Omental fat pad (tissue), 3 donors: ENCODE measurements at regions not wholly inside any gene's neighbourhood (a gene's known extent, or its start where the extent isn't known, plus 50 kb on each side); places are given as distances from the start of the nearest gene placed in this dataset.
"Not testable (repeated sequence)": the region's sequence is repeated elsewhere in the genome, so short reads cannot be mapped to it uniquely, and the experiment has no call there.

Experiments used
- ATAC-seq: fragments of 150-250 bp; one replicate; pipeline ENCODE4 v1.9.1; 2016; ENCODE audit warnings: mild to moderate bottlenecking, moderate library complexity; ENCODE audit not compliant: low FRiP score
- DNase-seq: peaks from one replicate; pipeline ENCODE4 v3.0.0-alpha.2; 2019; ENCODE audit warnings: low spot score
- TF ChIP-seq, protein P1 (sequence below), 3 donors: fragments of 450-650 bp; IDR thresholded peaks; one replicate each; pipeline ENCODE4 v1.5.1; 2016 to 2017; ENCODE audit warnings: antibody characterized with exemption in 3 of 3, mild to moderate bottlenecking in 3 of 3, moderate library complexity in 2 of 3

DNA sequence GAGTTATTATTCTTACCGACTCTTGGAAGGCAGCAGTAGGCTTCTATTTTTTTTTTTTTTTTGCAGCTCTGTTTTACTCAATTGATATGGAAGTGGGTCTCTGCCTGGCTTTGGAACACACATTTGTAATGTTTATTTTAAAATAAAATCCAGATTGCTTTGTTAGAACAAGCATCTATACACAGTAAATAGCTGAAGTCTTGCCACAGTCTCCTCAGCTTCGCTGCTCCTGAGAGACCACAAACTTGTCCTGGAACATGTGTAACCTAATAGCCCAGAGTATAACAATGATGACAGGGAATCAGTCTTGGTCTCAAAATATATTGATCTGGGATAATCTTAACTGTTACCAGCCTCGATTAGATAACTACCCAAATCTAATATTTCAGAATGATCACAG is 299.8 kb upstream of the NOX3 start:
- ATAC-seq (no peak), DNase-seq (no peak)
- TF ChIP-seq, protein P1, sequence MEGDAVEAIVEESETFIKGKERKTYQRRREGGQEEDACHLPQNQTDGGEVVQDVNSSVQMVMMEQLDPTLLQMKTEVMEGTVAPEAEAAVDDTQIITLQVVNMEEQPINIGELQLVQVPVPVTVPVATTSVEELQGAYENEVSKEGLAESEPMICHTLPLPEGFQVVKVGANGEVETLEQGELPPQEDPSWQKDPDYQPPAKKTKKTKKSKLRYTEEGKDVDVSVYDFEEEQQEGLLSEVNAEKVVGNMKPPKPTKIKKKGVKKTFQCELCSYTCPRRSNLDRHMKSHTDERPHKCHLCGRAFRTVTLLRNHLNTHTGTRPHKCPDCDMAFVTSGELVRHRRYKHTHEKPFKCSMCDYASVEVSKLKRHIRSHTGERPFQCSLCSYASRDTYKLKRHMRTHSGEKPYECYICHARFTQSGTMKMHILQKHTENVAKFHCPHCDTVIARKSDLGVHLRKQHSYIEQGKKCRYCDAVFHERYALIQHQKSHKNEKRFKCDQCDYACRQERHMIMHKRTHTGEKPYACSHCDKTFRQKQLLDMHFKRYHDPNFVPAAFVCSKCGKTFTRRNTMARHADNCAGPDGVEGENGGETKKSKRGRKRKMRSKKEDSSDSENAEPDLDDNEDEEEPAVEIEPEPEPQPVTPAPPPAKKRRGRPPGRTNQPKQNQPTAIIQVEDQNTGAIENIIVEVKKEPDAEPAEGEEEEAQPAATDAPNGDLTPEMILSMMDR (IDR thresholded peaks at IDR 0.05), result no peak

DNA sequence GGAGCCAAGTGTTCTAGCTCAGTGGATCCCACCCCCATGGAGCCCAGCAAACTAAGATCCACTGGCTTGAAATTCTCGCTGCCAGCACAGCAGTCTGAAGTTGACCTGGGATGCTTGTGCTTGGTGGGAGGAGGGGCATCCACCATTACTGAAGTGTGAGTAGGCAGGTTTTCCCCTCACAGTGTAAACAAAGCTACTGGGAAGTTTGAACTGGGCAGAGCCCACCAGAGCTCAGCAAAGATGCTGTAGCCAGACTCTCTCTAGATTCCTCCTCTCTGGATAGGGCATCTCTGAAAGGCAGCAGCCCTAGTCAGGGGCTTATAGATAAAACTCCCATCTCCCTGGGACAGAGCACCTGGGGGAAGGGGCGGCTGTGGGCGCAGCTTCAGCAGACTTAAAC is 293.1 kb upstream of the NOX3 start:
- DNase-seq, ATAC-seq: not testable (repeated sequence)

DNA sequence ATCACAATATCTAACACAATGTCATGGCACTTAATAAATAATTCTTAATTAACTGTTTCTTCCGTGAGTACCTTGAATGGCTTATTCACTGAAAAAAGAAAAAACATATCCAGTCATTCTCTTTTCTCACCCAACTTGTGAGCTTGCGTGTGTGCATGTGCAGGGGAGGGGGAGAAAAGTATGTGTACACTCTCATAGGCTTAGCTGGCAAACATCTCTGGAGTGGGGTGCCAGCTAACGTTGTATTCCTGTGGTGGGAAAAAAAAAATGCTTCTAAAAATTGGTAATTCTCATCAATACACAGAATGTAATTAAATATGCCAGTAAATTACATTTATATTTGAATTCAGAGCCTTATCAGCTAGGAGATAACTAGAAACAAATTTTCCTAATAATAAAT is 291.9 kb upstream of the NOX3 start:
- ATAC-seq (no peak), DNase-seq (no peak)
- TF ChIP-seq, protein P1 (IDR thresholded peaks at IDR 0.05), result no peak

DNA sequence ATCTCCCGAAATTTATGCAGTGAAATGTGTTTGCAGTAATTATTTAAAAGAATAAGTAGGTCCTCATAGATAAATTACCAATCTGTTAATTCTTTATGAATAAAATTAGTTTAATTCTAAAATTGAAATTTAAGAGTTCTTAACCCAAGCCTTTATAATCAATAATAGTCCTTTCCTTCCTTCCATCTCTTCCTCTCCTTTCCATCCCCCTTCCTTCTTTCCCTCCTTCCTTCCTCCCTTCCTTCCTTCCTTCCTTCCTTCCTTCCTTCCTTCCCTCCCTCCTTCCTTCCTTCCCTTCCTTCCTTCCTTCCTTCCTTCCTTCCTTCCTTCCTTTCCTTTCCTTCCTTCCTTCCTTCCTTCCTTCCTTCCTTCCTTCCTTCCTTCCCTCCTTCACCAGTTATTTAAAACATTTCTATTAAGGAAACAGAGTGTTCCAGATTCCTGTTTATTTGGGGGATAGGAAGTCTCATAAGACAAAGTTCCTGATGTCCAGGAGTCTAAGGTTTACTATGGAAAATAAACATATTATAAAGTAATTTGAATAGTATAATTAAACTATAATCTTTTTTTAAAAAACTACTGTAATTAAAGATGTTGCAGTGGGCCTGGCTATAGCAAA is 285.3 kb upstream of the NOX3 start:
- TF ChIP-seq, protein P1 (IDR thresholded peaks at IDR 0.05), result no peak
- DNase-seq (no peak), ATAC-seq (no peak)

DNA sequence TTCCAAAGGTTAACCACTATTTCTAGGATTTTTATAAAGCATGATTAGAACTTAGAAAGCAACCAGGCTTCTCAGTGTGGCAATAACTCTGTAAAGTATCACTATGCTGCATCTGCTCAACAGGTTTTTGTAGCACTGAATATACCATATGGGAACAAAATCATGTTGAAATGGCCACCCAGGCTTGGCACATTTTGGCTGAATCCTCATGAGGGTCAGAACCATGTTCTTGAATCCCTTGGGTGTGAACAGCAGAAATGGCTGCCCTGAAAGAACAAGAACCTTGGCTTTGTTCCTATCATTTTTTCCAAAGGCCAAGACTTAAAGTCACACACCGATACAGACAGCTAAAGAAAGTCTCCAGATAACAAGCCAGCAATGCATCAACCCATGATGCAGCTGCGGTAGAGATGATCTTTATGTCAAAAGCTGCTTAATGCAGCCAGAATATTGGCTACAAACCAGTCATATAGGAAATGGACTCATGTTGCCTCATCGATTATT is 283.0 kb upstream of the NOX3 start:
- ATAC-seq, result no peak
- TF ChIP-seq, protein P1 (IDR thresholded peaks at IDR 0.05), result no peak

DNA sequence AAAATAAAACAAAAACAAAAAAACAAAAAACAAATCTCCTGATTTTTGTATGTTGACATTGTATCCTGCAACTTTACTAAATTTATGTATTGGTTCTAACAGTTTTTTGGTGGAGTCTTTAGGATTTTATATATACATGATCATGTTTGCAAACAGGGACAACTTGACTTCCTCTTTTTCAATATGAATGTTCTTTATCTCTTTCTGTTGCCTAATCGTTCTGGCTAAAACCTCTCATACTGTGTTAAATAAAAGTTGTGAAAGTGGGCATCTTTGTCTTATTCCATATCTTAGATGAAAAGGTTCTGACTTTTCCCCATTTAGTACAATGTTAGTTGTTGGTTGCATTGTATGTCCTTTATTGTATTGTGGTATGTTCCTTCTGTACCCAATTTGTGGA is 261.7 kb upstream of the NOX3 start:
- ATAC-seq, result no peak
- TF ChIP-seq, protein P1 (IDR thresholded peaks at IDR 0.05), result no peak
- DNase-seq, result no peak

More for the DNA sequence above, 283.0 kb upstream of the NOX3 start:
- DNase-seq, result no peak

DNA sequence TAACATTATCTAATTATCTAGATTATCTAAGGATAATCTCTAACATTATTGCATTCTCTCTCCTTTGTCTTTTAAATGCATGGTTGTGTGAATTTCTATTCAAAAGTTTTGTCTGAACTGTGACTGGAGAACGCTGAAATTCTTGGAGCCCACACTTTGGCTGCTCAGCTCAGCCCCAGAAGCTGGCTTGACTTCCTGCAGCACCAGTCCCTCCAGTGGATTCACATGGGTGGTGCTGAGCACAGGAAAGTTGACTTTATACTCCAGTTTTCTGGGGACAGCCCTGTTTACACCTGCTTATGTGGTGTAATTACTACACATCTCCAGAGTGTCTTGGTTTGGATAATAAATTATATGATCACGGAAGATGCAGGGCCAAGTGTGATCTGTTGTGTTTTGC is 255.1 kb upstream of the NOX3 start:
- DNase-seq (no peak), ATAC-seq (no peak)
- TF ChIP-seq, protein P1 (IDR thresholded peaks at IDR 0.05), result no peak
